DOHH2 (cell line): ENCODE measurements at regions not wholly inside any gene's neighbourhood (a gene's known extent, or its start where the extent isn't known, plus 50 kb on each side); places are given as distances from the start of the nearest gene placed in this dataset.

Experiments
- H3F3A ChIP-seq: fragments of 200-600 bp; sonication (generic), shearing (Covaris generic); 2 replicates; pipeline ENCODE4 v1.6.0; 2016; ENCODE audit warnings: antibody characterized with exemption, mild to moderate bottlenecking; ENCODE audit not compliant: control insufficient read depth, insufficient read depth
- H3K27ac ChIP-seq: fragments of 200-600 bp; sonication (generic); 2 replicates; pipeline ENCODE4 v1.5.1; 2014; ENCODE audit warnings: low read depth, mild to moderate bottlenecking, low read length, moderate library complexity
- H3K27me3 ChIP-seq: fragments of 200-600 bp; sonication (generic); 2 replicates; pipeline ENCODE4 v1.6.1; 2014; ENCODE audit warnings: mild to moderate bottlenecking, low read length, mixed read lengths; ENCODE audit not compliant: control insufficient read depth
- H3K36me3 ChIP-seq: fragments of 200-600 bp; sonication (generic); 2 replicates; pipeline ENCODE4 v1.6.1; 2014; ENCODE audit warnings: mild to moderate bottlenecking, low read length, moderate library complexity, mixed read lengths; ENCODE audit not compliant: control insufficient read depth
- H3K4me1 ChIP-seq: fragments of 200-600 bp; sonication (generic); 2 replicates; pipeline ENCODE4 v1.6.1; 2014; ENCODE audit warnings: mild to moderate bottlenecking, low read length, mixed read lengths; ENCODE audit not compliant: control insufficient read depth
- H3K4me2 ChIP-seq: fragments of 200-600 bp; sonication (generic); 2 replicates; pipeline ENCODE4 v1.6.0; 2014; ENCODE audit warnings: mild to moderate bottlenecking, low read length, moderate library complexity
- H3K4me3 ChIP-seq: fragments of 200-600 bp; sonication (generic); 2 replicates; pipeline ENCODE4 v1.5.1; 2014; ENCODE audit warnings: mild to moderate bottlenecking, low read length, mixed read lengths
- H3K79me2 ChIP-seq: fragments of 200-600 bp; sonication (generic); 2 replicates; pipeline ENCODE4 v1.6.1; 2014; ENCODE audit warnings: mild to moderate bottlenecking, low read length, mixed read lengths; ENCODE audit not compliant: control insufficient read depth
- H3K9me2 ChIP-seq: fragments of 200-600 bp; sonication (generic); replicated peaks from 2 replicates; pipeline ENCODE4 v1.6.1; 2014; ENCODE audit warnings: mild to moderate bottlenecking, low read length, mixed read lengths; ENCODE audit not compliant: control insufficient read depth
- H3K9me3 ChIP-seq: fragments of 200-600 bp; sonication (generic); 2 replicates; pipeline ENCODE4 v1.6.1; 2014; ENCODE audit warnings: antibody characterized with exemption, low read length, mixed read lengths; ENCODE audit not compliant: control insufficient read depth, insufficient read depth
- H4K20me1 ChIP-seq: fragments of 200-600 bp; sonication (generic); 2 replicates; pipeline ENCODE4 v1.6.0; 2014; ENCODE audit warnings: low read depth, mild to moderate bottlenecking, antibody characterized with exemption, low read length, moderate library complexity; ENCODE audit not compliant: control insufficient read depth, insufficient read depth
- CTCF ChIP-seq: fragments of 200-600 bp; sonication (generic); IDR thresholded peaks from one replicate; pipeline ENCODE4 v1.5.1; 2014; ENCODE audit warnings: antibody characterized with exemption, mild to moderate bottlenecking, low read depth, low read length; ENCODE audit not compliant: poor library complexity, severe bottlenecking
- EZH2phosphoT487 ChIP-seq: fragments of 200-600 bp; sonication (generic); IDR thresholded peaks from 2 replicates; pipeline ENCODE4 v1.6.1; 2017; ENCODE audit warnings: borderline replicate concordance, mild to moderate bottlenecking, antibody characterized with exemption, low read length, moderate library complexity, mixed read lengths

GRCh38 chr3:150114873-150115540 lies 144.3 kb upstream of the PFN2 start:
- Histone ChIP-seq H3F3A (no peaks in the 10 kb centered on the region), H3K36me3 (no peaks in the 10 kb centered on the region), H3K4me1 (no peaks in the 10 kb centered on the region), H3K27ac (no peak overlapping the region), H3K4me2 (no peak overlapping the region), H3K9me3 (no peaks in the 10 kb centered on the region), H3K27me3 (peaks cover 4% of the 10 kb centered on the region), H3K4me3 (no peak overlapping the region), H4K20me1 (no peaks in the 10 kb centered on the region), H3K79me2 (no peaks in the 10 kb centered on the region), H3K9me2 (no peaks in the 10 kb centered on the region)
- TF ChIP-seq CTCF (no peak), EZH2phosphoT487 (no peak)

GRCh38 chr3:150114273-150114672 lies 143.6 kb upstream of the PFN2 start:
- Histone ChIP-seq H3K4me3 (no peak overlapping the region), H3K4me2 (no peak overlapping the region), H3K27ac (no peak overlapping the region), H3K9me3 (no peaks in the 10 kb centered on the region), H4K20me1 (no peaks in the 10 kb centered on the region), H3K36me3 (no peaks in the 10 kb centered on the region), H3K9me2 (no peaks in the 10 kb centered on the region), H3F3A (no peaks in the 10 kb centered on the region), H3K4me1 (no peaks in the 10 kb centered on the region), H3K27me3 (peaks cover 4% of the 10 kb centered on the region), H3K79me2 (no peaks in the 10 kb centered on the region)
- TF ChIP-seq CTCF (no peak), EZH2phosphoT487 (no peak)

GRCh38 chr3:150110097-150110496 lies 139.4 kb upstream of the PFN2 start:
- H3K4me3 ChIP-seq = no peak overlapping the region
- H3K79me2 ChIP-seq = no peaks in the 10 kb centered on the region
- TF ChIP-seq CTCF (no peak), EZH2phosphoT487 (no peak)
- H3F3A ChIP-seq = no peaks in the 10 kb centered on the region
- H3K36me3 ChIP-seq = no peaks in the 10 kb centered on the region
- H3K4me2 ChIP-seq = no peak overlapping the region
- H3K9me2 ChIP-seq = no peaks in the 10 kb centered on the region
- H4K20me1 ChIP-seq = no peaks in the 10 kb centered on the region
- peaks cover 5% of the 10 kb centered on the region; the same call in 1 of the 2 replicates for H3K27me3 ChIP-seq
- H3K4me1 ChIP-seq = no peaks in the 10 kb centered on the region
- H3K9me3 ChIP-seq = no peaks in the 10 kb centered on the region
- H3K27ac ChIP-seq = no peak overlapping the region
